K562 (cell line): ENCODE measurements at regions not wholly inside any gene's neighbourhood (a gene's known extent, or its start where the extent isn't known, plus 50 kb on each side); places are given as distances from the start of the nearest gene placed in this dataset.

ENCODE experiments used
- ATAC-seq: fragments of 200-7000 bp; cut with Tn5 transposase; 3 replicates; pipeline ENCODE4 v1.9.1; 2020; ENCODE audit warnings: moderate library complexity
- BruUV-seq: library from RNA; stranded (reverse); fragments of 400-500 nt; replicated peaks from 2 replicates; lab custom pipeline; 2021; lab: Mats Ljungman, UMichigan
- CTCF ChIA-PET: fragments of 300-600 bp; formaldehyde crosslinking; extraction: SDS; loops from one replicate; lab custom pipeline; 2021; ENCODE audit warnings: low intra/inter-chr PET ratio; lab: Yijun Ruan, JAX
- POLR2A ChIA-PET: fragments of 300-600, 350-650 bp; sonication (Branson Sonifier 250); formaldehyde crosslinking; extraction: SDS; loops from one replicate; lab custom pipeline; 2021; ENCODE audit warnings: antibody characterized with exemption, inconsistent platforms; lab: Yijun Ruan, JAX
- DNase-seq, 4 experiments: peaks; one replicate each; pipeline versions ENCODE4 v3.0.0 to v3.0.0-alpha.2; 2011 to 2018; ENCODE audit warnings: low spot score in 3 of 4, mixed read lengths in 3 of 4; ENCODE audit errors: extremely low read depth in 1 of 4
- FAIRE-seq: peaks from 2 replicates; lab custom pipeline; 2011; peaks lifted over from hg19 to GRCh38; lab: Jason Lieb, UNC
- H2AFZ ChIP-seq: 2 replicates; pipeline ENCODE4 v1.6.0; 2011; ENCODE audit warnings: low read depth, low read length, control low read depth, inconsistent platforms
- H3K27ac ChIP-seq: fragments of 200-600 bp; 3 replicates; pipeline ENCODE4 v1.8.0; 2011; ENCODE audit warnings: low read depth, mild to moderate bottlenecking, control low read depth, inconsistent platforms, low read length, moderate library complexity, mixed read lengths; ENCODE audit errors: extremely low read depth
- H3K27me3 ChIP-seq, 2 experiments: fragments of 300-600 bp in 1 of 2; 2 replicates in 1 of 2; 3 replicates in 1 of 2; pipeline versions ENCODE4 v1.6.0 to v1.8.0; 2011; ENCODE audit warnings: inconsistent platforms in 2 of 2, low read length in 2 of 2, mild to moderate bottlenecking in 1 of 2, mixed read lengths in 1 of 2, moderate library complexity in 1 of 2; ENCODE audit not compliant: control insufficient read depth in 2 of 2, insufficient read depth in 2 of 2
- H3K36me3 ChIP-seq: fragments of 300-600 bp; 3 replicates; pipeline ENCODE4 v1.8.0; 2011; ENCODE audit warnings: mild to moderate bottlenecking, low read length, inconsistent platforms; ENCODE audit not compliant: control insufficient read depth, insufficient read depth
- H3K4me1 ChIP-seq, 2 experiments: fragments of 200-600 bp in 1 of 2; replicated peaks in 1 of 2; 2 replicates in 1 of 2; 3 replicates in 1 of 2; pipeline versions ENCODE4 v1.5.1 to v1.8.0; 2011; ENCODE audit warnings: inconsistent platforms in 2 of 2, low read length in 2 of 2, mild to moderate bottlenecking in 1 of 2, mixed read lengths in 1 of 2, moderate library complexity in 1 of 2; ENCODE audit not compliant: control insufficient read depth in 2 of 2, insufficient read depth in 2 of 2
- H3K4me2 ChIP-seq: 2 replicates; pipeline ENCODE4 v1.6.1; 2011; ENCODE audit warnings: low read length, control low read depth, inconsistent platforms, mixed read lengths; ENCODE audit not compliant: insufficient read depth
- H3K4me3 ChIP-seq: fragments of 200-600 bp; sonication (generic), shearing (Covaris generic); 2 replicates; pipeline ENCODE4 v1.5.1; 2016; ENCODE audit warnings: control low read depth, inconsistent platforms
- H3K79me2 ChIP-seq: fragments of 200-600 bp; 3 replicates; pipeline ENCODE4 v1.8.0; 2011; ENCODE audit warnings: low read length, inconsistent platforms; ENCODE audit not compliant: control insufficient read depth, insufficient read depth
- H3K9ac ChIP-seq, 2 experiments: 2 replicates each; pipeline versions ENCODE4 v1.6.0 to v1.6.1; 2011; ENCODE audit warnings: low read depth in 2 of 2, low read length in 2 of 2, control low read depth in 1 of 2, inconsistent platforms in 1 of 2, mild to moderate bottlenecking in 1 of 2, mixed read lengths in 1 of 2; ENCODE audit not compliant: insufficient read depth in 1 of 2
- H3K9me1 ChIP-seq: one replicate; pipeline ENCODE4 v1.6.0; 2011; ENCODE audit warnings: inconsistent platforms, mild to moderate bottlenecking, low read length, moderate library complexity; ENCODE audit not compliant: control insufficient read depth, insufficient read depth
- H3K9me3 ChIP-seq: replicated peaks from 2 replicates; pipeline ENCODE4 v1.5.1; 2011; ENCODE audit warnings: low read depth, low read length, inconsistent platforms; ENCODE audit not compliant: control insufficient read depth, insufficient read depth
- H4K20me1 ChIP-seq: replicated peaks from 2 replicates; pipeline ENCODE4 v1.6.1; 2011; ENCODE audit warnings: low read length, inconsistent platforms, mixed read lengths; ENCODE audit not compliant: control insufficient read depth, insufficient read depth
- FOSL1 ChIP-seq: fragments of 200-800 bp; sonication (Bioruptor generic); conservative IDR thresholded peaks from 2 replicates; pipeline ENCODE4 v1.6.1; 2016; ENCODE audit warnings: missing genetic modification characterization, missing compliant biosample characterization
- FOXJ3 ChIP-seq: sonication (generic); formaldehyde crosslinking; IDR thresholded peaks from 2 replicates; pipeline ENCODE4 v1.4.0; 2020; ENCODE audit warnings: mild to moderate bottlenecking, missing genetic modification reagents
- FOXK1 ChIP-seq: sonication (generic); formaldehyde crosslinking; IDR thresholded peaks from 2 replicates; pipeline ENCODE4 v1.8.0; 2022; ENCODE audit warnings: missing genetic modification reagents, mild to moderate bottlenecking, borderline replicate concordance
- HDAC1 ChIP-seq, 2 experiments: fragments of 450-650 bp; IDR thresholded peaks; 2 replicates each; pipeline ENCODE4 v1.6.1; 2016 to 2017; ENCODE audit warnings: inconsistent platforms in 1 of 2, mild to moderate bottlenecking in 1 of 2, moderate library complexity in 1 of 2
- SFPQ ChIP-seq: fragments of 200-400 bp; formaldehyde crosslinking; IDR thresholded peaks from 2 replicates; pipeline ENCODE4 v1.6.1; 2017; ENCODE audit warnings: mild to moderate bottlenecking, low read depth, low read length, moderate library complexity
- TCF7L2 ChIP-seq: fragments of 150-350 bp; IDR thresholded peaks from 2 replicates; pipeline ENCODE4 v1.6.1; 2016; ENCODE audit warnings: low read depth, mild to moderate bottlenecking, low read length, moderate library complexity
- YBX1 ChIP-seq: fragments of 450-650 bp; IDR thresholded peaks from 2 replicates; pipeline ENCODE4 v1.7.1; 2016; ENCODE audit warnings: mild to moderate bottlenecking
- ZEB2 ChIP-seq: fragments of 450-650 bp; IDR thresholded peaks from 2 replicates; pipeline ENCODE4 v1.6.1; 2016
- ZNF121 ChIP-seq: sonication (generic); formaldehyde crosslinking; conservative IDR thresholded peaks from 2 replicates; pipeline ENCODE4 v1.8.0; 2022; ENCODE audit warnings: missing genetic modification reagents
- ZNF3 ChIP-seq: fragments of 250-450 bp; sonication (Bioruptor Pico); IDR thresholded peaks from 2 replicates; pipeline ENCODE4 v1.5.0; 2021; ENCODE audit warnings: mild to moderate bottlenecking, moderate library complexity
- ZNF41 ChIP-seq: fragments of 250-450 bp; sonication (Bioruptor Pico); conservative IDR thresholded peaks from 2 replicates; pipeline ENCODE4 v1.4.0; 2020; ENCODE audit warnings: mild to moderate bottlenecking
- in situ Hi-C: fragments of 300-500 bp; cut with MboI; formaldehyde crosslinking; loops from 4 replicates; pipeline ENCODE4 v1.15.0; 2018; ENCODE audit warnings: inconsistent platforms, mixed read lengths
- intact Hi-C: fragments of 100-400 bp; cut with micrococcal nuclease; formaldehyde crosslinking; loops from 2 replicates; pipeline ENCODE4 v1.14.2; 2022

- TF ChIP-seq ZNF121 (CRISPR knock-in tag) (no peak), HDAC1 (IDR thresholded peaks at IDR 0.05) (no peak), FOSL1 (no peak), ZNF3 (CRISPR knock-in tag) (no peak), ZEB2 (no peak), ZNF41 (CRISPR knock-in tag) (no peak), YBX1 (no peak), FOXJ3 (CRISPR knock-in tag) (no peak), FOXK1 (no peak), TCF7L2 (no peak), SFPQ (no peak)
- TF ChIP-seq, all 486 proteins: peak for 0
- in situ Hi-C loops: no loop called here
- H3K36me3 ChIP-seq: no peaks in the 10 kb centered on the region
- ChIA-PET POLR2A (no interaction called here), CTCF (no interaction called here)
- no peak overlapping the region for H3K27ac ChIP-seq
- H3K4me2 ChIP-seq: no peak overlapping the region
- no peak overlapping the region for H3K9ac ChIP-seq
- H3K9me1 ChIP-seq: no peaks in the 10 kb centered on the region
- no peaks in the 10 kb centered on the region for H4K20me1 ChIP-seq
- H3K27me3 ChIP-seq: no peaks in the 10 kb centered on the region
- intact Hi-C loops: no loop called here
- H3K4me1 ChIP-seq: no peaks in the 10 kb centered on the region
- FAIRE-seq (no peak), DNase-seq (no peak), ATAC-seq (no peak)
- H3K4me3 ChIP-seq: no peak overlapping the region
- no TSS peak for BruUV-seq
- no peaks in the 10 kb centered on the region for H3K79me2 ChIP-seq
- H3K9me3 ChIP-seq: no peaks in the 10 kb centered on the region
- H2AFZ ChIP-seq: no peak overlapping the region
Observed at GRCh38 chr18:34549367-34549766, 160.7 kb upstream of the DTNA start.
